Testis (tissue), 2 donors: ENCODE measurements at regions not wholly inside any gene's neighbourhood (a gene's known extent, or its start where the extent isn't known, plus 50 kb on each side); places are given as distances from the start of the nearest gene placed in this dataset.

Source experiments
- POLR2A ChIP-seq: fragments of 450-650 bp; IDR thresholded peaks from one replicate; pipeline ENCODE4 v1.6.1; 2017; ENCODE audit warnings: antibody characterized with exemption, mild to moderate bottlenecking, moderate library complexity
- TF ChIP-seq, protein P1 (sequence below), 3 experiments: fragments of 450-650 bp in 2 of 3; fragments of 200-600 bp in 1 of 3; sonication (generic) in 1 of 3; IDR thresholded peaks; one replicate each; pipeline ENCODE4 v1.5.1; 2016 to 2019; ENCODE audit warnings: antibody characterized with exemption in 3 of 3, mild to moderate bottlenecking in 2 of 3, moderate library complexity in 1 of 3

- no peak for TF ChIP-seq POLR2A
- TF ChIP-seq, protein P1, sequence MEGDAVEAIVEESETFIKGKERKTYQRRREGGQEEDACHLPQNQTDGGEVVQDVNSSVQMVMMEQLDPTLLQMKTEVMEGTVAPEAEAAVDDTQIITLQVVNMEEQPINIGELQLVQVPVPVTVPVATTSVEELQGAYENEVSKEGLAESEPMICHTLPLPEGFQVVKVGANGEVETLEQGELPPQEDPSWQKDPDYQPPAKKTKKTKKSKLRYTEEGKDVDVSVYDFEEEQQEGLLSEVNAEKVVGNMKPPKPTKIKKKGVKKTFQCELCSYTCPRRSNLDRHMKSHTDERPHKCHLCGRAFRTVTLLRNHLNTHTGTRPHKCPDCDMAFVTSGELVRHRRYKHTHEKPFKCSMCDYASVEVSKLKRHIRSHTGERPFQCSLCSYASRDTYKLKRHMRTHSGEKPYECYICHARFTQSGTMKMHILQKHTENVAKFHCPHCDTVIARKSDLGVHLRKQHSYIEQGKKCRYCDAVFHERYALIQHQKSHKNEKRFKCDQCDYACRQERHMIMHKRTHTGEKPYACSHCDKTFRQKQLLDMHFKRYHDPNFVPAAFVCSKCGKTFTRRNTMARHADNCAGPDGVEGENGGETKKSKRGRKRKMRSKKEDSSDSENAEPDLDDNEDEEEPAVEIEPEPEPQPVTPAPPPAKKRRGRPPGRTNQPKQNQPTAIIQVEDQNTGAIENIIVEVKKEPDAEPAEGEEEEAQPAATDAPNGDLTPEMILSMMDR (IDR thresholded peaks at IDR 0.05), result no peak
These were observed 160.6 kb upstream of the DOK6 start for GRCh38 chr18:69239849-69240674.
